ENCODE measurements at regions not wholly inside any gene's neighbourhood (a gene's known extent, or its start where the extent isn't known, plus 50 kb on each side); places are given as distances from the start of the nearest gene placed in this dataset.
"Not testable (repeated sequence)": the region's sequence is repeated elsewhere in the genome, so short reads cannot be mapped to it uniquely, and the experiment has no call there.

DNA sequence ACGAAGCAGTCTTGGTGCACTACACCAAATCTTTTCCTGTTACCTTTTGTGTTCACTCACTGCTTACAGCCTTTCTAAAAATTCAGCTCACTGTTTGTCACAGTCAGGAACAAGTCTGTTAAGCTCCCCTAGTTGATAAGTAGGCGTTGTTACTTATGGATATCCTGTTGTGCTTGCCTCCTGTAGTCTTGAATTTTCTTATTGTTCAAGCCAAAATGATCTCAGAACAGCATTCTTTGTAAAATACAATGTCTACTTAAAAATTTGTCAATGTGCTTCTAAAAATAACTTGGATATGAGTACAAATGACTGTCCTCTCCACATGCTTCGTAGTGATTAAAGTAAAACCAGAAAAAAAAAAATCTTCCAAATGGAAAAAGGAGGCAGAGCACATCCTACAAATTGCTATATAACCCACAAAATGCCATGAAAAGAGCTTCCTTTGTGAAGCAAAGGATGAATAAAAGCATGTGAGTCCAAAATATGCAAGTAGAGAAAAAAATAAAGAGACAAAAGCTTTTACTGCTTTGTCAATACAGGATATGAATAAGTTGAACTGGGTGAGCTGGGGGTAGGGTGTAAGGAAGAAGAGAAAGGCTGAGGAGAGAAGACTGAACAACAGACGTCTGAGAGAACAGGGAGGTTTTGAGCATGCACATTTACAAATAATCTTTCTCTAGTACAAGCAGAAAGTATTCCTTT is 228.9 kb upstream of the ADGRL4 start:
- Histone ChIP-seq H3K27ac (no peak overlapping the region), H3K4me3 (no peak overlapping the region), H3K36me3 (no peaks in the 10 kb centered on the region), H3K9me3 (no peaks in the 10 kb centered on the region), H3K27me3 (replicated peaks; ENCODE audit: insufficient read depth) (no peaks in the 10 kb centered on the region), H3K4me1 (replicated peaks) (no peaks in the 10 kb centered on the region)
- no peak for TF ChIP-seq POLR2A (IDR thresholded peaks at IDR 0.05)
- DNase-seq (ENCODE audit: low spot score), result no peak
- intact Hi-C loops (cut with DNase I), result no loop called here
- WGBS, result 33% methylated on average over 4 of the region's 4 CpGs

DNA sequence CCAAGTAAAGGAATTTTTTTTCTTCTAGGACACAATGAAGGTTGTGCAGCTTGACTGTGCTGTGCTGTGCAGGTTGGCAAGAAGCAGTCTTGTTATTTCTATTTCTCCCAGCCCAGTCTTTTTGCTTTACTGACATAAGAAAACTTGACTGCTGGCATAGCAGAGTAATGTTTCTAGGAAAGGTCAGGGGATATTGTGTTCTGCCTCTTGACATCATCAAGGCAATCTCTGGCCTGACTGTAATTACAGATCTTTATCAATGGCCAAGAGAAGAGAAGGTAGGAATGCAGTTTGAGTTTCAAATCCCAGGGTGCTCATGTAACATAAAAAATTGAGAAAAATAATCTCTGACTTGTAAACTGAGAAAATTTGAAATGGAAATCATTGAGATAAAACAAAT is 226.3 kb upstream of the ADGRL4 start:
- Histone ChIP-seq H3K27ac (no peak overlapping the region), H3K4me1 (replicated peaks) (no peaks in the 10 kb centered on the region), H3K27me3 (replicated peaks; ENCODE audit: insufficient read depth) (no peaks in the 10 kb centered on the region), H3K9me3 (no peaks in the 10 kb centered on the region), H3K36me3 (no peaks in the 10 kb centered on the region), H3K4me3 (no peak overlapping the region)
- TF ChIP-seq, protein P1, sequence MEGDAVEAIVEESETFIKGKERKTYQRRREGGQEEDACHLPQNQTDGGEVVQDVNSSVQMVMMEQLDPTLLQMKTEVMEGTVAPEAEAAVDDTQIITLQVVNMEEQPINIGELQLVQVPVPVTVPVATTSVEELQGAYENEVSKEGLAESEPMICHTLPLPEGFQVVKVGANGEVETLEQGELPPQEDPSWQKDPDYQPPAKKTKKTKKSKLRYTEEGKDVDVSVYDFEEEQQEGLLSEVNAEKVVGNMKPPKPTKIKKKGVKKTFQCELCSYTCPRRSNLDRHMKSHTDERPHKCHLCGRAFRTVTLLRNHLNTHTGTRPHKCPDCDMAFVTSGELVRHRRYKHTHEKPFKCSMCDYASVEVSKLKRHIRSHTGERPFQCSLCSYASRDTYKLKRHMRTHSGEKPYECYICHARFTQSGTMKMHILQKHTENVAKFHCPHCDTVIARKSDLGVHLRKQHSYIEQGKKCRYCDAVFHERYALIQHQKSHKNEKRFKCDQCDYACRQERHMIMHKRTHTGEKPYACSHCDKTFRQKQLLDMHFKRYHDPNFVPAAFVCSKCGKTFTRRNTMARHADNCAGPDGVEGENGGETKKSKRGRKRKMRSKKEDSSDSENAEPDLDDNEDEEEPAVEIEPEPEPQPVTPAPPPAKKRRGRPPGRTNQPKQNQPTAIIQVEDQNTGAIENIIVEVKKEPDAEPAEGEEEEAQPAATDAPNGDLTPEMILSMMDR (IDR thresholded peaks at IDR 0.05), result no peak
- TF ChIP-seq POLR2A (IDR thresholded peaks at IDR 0.05) (no peak), POLR2AphosphoS5 (IDR thresholded peaks at IDR 0.05) (no peak)
- intact Hi-C loops (cut with DNase I), result no loop called here
- DNase-seq (ENCODE audit: low spot score), result no peak

DNA sequence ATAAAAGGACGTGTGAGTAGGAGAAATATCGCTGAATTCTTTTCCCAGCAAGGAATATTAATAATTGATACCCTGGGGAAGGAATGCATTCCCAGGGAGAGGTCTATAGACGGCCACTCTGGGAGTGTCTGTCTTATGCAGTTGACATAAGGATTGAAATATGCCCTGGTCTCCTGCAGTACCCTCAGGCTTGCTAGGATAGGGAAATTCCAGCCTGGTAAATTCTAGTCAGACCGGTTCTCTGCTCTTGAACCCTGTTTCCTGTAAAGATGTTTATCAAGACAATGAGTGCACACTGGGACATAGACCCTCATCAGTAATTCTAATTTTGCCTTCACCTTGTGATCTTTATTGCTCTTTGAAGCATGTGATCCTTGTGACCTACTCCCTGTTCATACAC is 224.2 kb upstream of the ADGRL4 start:
- H3K9me3 ChIP-seq; DNase-seq (ENCODE audit: low spot score); intact Hi-C loops (cut with DNase I); H3K4me1 ChIP-seq (replicated peaks); H3K27ac ChIP-seq; H3K36me3 ChIP-seq; H3K27me3 ChIP-seq (replicated peaks; ENCODE audit: insufficient read depth); H3K4me3 ChIP-seq: not testable (repeated sequence)
- 60% methylated on average over 4 of the region's 4 CpGs for WGBS

DNA sequence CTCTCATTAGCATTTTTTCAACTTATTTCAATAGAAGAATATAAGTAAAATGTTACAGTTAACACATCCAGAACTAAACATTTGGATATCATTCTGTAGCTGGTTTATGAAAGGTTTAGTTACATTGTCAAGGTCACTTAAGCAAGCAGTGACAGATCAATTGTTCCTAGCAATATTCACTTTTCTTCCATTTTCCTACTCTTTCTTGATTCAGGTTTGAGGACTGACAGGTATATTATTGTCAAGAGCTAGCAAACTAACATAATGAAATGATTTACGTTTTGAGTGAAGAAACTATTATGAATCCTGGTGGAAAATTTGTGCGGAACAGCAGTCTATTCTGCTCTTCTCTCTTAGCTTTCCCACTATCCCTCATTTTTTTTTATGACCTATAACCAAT is 220.4 kb upstream of the ADGRL4 start:
- no peak for DNase-seq (ENCODE audit: low spot score)
- Histone ChIP-seq H3K36me3 (no peaks in the 10 kb centered on the region), H3K9me3 (no peaks in the 10 kb centered on the region), H3K27me3 (replicated peaks; ENCODE audit: insufficient read depth) (no peaks in the 10 kb centered on the region), H3K27ac (no peak overlapping the region), H3K4me1 (replicated peaks) (no peaks in the 10 kb centered on the region), H3K4me3 (no peak overlapping the region)
- intact Hi-C loops (cut with DNase I), result no loop called here
- TF ChIP-seq POLR2AphosphoS5 (IDR thresholded peaks at IDR 0.05) (no peak), POLR2A (IDR thresholded peaks at IDR 0.05) (no peak)
- TF ChIP-seq, protein P1 (IDR thresholded peaks at IDR 0.05), result no peak
- 87% methylated on average over 2 of the region's 2 CpGs for WGBS

DNA sequence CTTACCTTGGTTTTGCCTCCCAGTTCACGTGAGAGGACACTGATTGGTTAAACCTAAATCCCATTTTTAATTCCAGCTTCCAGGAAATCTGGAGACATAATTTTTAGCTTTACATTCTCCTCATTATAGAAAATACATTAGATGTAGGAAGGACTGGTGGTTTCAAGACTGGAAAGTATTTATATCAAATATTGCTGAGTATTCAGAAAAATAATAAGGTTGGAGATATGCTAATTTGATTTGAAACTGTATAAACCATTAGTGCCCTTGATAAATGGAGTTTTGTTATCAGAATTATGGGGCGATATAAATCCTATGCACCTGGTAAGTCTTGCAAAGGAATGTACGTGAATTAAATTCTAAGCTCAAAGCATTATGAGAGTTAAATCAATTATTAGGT is 218.0 kb upstream of the ADGRL4 start:
- H3K36me3 ChIP-seq, result no peaks in the 10 kb centered on the region
- H3K27me3 ChIP-seq (replicated peaks; ENCODE audit: insufficient read depth), result no peaks in the 10 kb centered on the region
- no peaks in the 10 kb centered on the region for H3K4me1 ChIP-seq (replicated peaks)
- intact Hi-C loops (cut with DNase I), result no loop called here
- 75% methylated on average over 3 of the region's 3 CpGs for WGBS
- no peak overlapping the region for H3K4me3 ChIP-seq
- no peaks in the 10 kb centered on the region for H3K9me3 ChIP-seq
- DNase-seq (ENCODE audit: low spot score), result no peak
- TF ChIP-seq POLR2A (IDR thresholded peaks at IDR 0.05) (no peak), POLR2AphosphoS5 (IDR thresholded peaks at IDR 0.05) (no peak)
- TF ChIP-seq, protein P1 (IDR thresholded peaks at IDR 0.05), result no peak
- H3K27ac ChIP-seq, result no peak overlapping the region

DNA sequence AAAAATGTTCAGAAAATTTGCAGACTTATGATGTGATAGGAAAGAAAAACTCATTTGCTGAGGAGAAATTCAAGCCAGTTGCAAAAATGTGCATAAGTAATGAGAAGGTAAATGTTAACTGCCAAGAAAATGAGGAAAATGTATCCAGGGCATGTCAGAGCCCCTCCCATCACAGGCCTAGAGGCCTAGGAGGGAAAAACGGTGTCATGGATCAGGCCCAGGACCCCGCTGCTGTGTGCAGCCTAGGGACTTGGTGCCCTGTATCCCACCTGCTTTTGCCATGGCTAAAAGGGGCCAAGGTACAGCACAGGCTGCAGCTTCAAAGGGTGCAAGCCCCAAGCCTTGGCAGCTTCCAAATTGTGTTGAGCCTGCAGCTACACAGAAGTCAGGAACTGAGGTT is 214.0 kb upstream of the ADGRL4 start:
- intact Hi-C loops (cut with DNase I), result no loop called here

More for the DNA sequence above, 214.0 kb upstream of the ADGRL4 start:
- no peaks in the 10 kb centered on the region for H3K9me3 ChIP-seq
- DNase-seq (ENCODE audit: low spot score), result no peak
- H3K4me1 ChIP-seq (replicated peaks), result no peaks in the 10 kb centered on the region
- H3K36me3 ChIP-seq, result no peaks in the 10 kb centered on the region
- H3K27ac ChIP-seq, result no peak overlapping the region
- 92% methylated on average over 2 of the region's 2 CpGs for WGBS
- H3K27me3 ChIP-seq (replicated peaks; ENCODE audit: insufficient read depth), result no peaks in the 10 kb centered on the region
- TF ChIP-seq, protein P1 (IDR thresholded peaks at IDR 0.05), result no peak
- no peak for TF ChIP-seq POLR2A (IDR thresholded peaks at IDR 0.05)
- TF ChIP-seq POLR2AphosphoS5 (IDR thresholded peaks at IDR 0.05), result no peak
- H3K4me3 ChIP-seq, result no peak overlapping the region

Measured in prostate gland (tissue), 2 donors.